BE2C (cell line): ENCODE measurements at regions not wholly inside any gene's neighbourhood (a gene's known extent, or its start where the extent isn't known, plus 50 kb on each side); places are given as distances from the start of the nearest gene placed in this dataset.

ENCODE experiments used
- DNase-seq: peaks from one replicate; pipeline ENCODE4 v3.0.0-alpha.2; 2020
- H3K27me3 ChIP-seq: fragments of 250-450 bp; sonication (Bioruptor Pico); 2 replicates; pipeline ENCODE4 v1.5.1; 2020; ENCODE audit warnings: mild to moderate bottlenecking
- H3K36me3 ChIP-seq: fragments of 250-450 bp; sonication (Bioruptor Pico); 2 replicates; pipeline ENCODE4 v1.5.1; 2020; ENCODE audit warnings: mild to moderate bottlenecking
- H3K4me1 ChIP-seq: fragments of 250-450 bp; sonication (Bioruptor Pico); 2 replicates; pipeline ENCODE4 v1.5.1; 2020
- H3K4me3 ChIP-seq: 2 replicates; pipeline ENCODE4 v1.5.1; 2011; ENCODE audit warnings: low read depth, low read length
- H3K9me3 ChIP-seq: fragments of 250-450 bp; sonication (Bioruptor Pico); 2 replicates; pipeline ENCODE4 v1.5.1; 2020
- CTCF ChIP-seq: IDR thresholded peaks from 2 replicates; pipeline ENCODE4 v1.5.1; 2012; ENCODE audit warnings: mild to moderate bottlenecking, low read depth, low read length

- Histone ChIP-seq H3K27me3 (no peaks in the 10 kb centered on the region), H3K4me1 (peaks cover 8% of the 10 kb centered on the region), H3K36me3 (no peaks in the 10 kb centered on the region), H3K9me3 (no peaks in the 10 kb centered on the region), H3K4me3 (no peak overlapping the region)
- DNase-seq: no peak
- no peak for TF ChIP-seq CTCF
These were observed 89.0 kb upstream of the BCAR3 start for GRCh38 chr1:93770640-93771039.

GRCh38 chr1:93769777-93770176, 88.1 kb upstream of the BCAR3 start:
- Histone ChIP-seq H3K9me3 (no peaks in the 10 kb centered on the region), H3K4me1 (peaks cover 8% of the 10 kb centered on the region), H3K4me3 (peak overlapping the region; percentile 38), H3K36me3 (no peaks in the 10 kb centered on the region), H3K27me3 (no peaks in the 10 kb centered on the region)
- no peak for TF ChIP-seq CTCF
- peak; percentile 14 for DNase-seq

- peak overlapping the region; percentile 38; the same call in 1 of the 2 replicates for H3K4me3 ChIP-seq
These were observed 86.8 kb upstream of the BCAR3 start for GRCh38 chr1:93768380-93768863.

GRCh38 chr1:93766451-93766850, 84.8 kb upstream of the BCAR3 start:
- H3K4me3 ChIP-seq: no peak overlapping the region
- H3K9me3 ChIP-seq: no peaks in the 10 kb centered on the region
- no peak for DNase-seq
- no peak for TF ChIP-seq CTCF
- no peaks in the 10 kb centered on the region for H3K27me3 ChIP-seq
- H3K4me1 ChIP-seq: peaks cover 8% of the 10 kb centered on the region
- no peaks in the 10 kb centered on the region for H3K36me3 ChIP-seq

More at GRCh38 chr1:93768380-93768863, 86.8 kb upstream of the BCAR3 start:
- DNase-seq: peak; percentile 77
- no peaks in the 10 kb centered on the region for H3K9me3 ChIP-seq
- no peak for TF ChIP-seq CTCF
- H3K27me3 ChIP-seq: no peaks in the 10 kb centered on the region
- H3K36me3 ChIP-seq: no peaks in the 10 kb centered on the region
- peaks cover 8% of the 10 kb centered on the region for H3K4me1 ChIP-seq

DNA sequence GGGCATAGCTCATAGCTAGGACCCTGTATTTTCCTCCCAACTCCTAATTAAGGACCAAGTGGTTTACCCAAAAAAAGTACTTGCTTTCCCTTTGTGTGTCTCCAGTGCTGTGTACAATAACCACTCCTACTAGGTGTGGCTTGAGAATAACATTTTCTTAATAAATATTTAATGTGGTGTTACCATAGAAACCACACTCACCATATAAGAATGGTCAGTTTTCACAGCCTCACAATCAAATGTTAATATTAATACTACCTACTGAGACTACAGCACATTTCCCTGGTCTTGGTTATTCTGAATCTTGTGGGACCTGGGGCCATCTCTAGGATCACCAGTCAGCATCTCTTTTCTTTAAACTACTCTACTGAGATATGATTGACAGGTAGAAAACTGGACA, 83.5 kb upstream of the BCAR3 start:
- Histone ChIP-seq H3K4me1 (peaks cover 6% of the 10 kb centered on the region), H3K27me3 (no peaks in the 10 kb centered on the region), H3K4me3 (no peak overlapping the region), H3K36me3 (no peaks in the 10 kb centered on the region), H3K9me3 (no peaks in the 10 kb centered on the region)
- no peak for TF ChIP-seq CTCF
- DNase-seq: no peak

DNA sequence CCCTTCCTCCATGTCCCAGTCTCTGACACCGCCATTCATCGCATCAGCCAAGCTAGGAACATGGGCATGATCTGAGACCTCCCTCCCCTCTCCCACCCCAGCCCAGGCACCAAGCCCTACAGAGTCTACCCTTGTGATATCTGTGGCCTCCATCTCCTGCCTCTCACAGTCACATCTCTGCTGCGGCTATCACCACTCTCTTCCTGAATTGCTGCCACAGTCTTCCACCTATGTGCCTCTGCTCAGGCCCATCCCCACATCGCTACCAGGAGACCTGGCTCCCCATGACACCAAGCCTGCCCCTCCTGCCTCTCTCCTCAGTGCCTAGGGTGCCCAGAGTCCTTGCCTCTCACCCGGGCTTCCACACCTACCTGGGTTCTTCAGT, 82.7 kb upstream of the BCAR3 start:
- Histone ChIP-seq H3K4me3 (no peak overlapping the region), H3K4me1 (peaks cover 6% of the 10 kb centered on the region), H3K27me3 (no peaks in the 10 kb centered on the region), H3K9me3 (no peaks in the 10 kb centered on the region), H3K36me3 (no peaks in the 10 kb centered on the region)
- TF ChIP-seq CTCF: no peak
- no peak for DNase-seq
